ENCODE measurements at regions not wholly inside any gene's neighbourhood (a gene's known extent, or its start where the extent isn't known, plus 50 kb on each side); places are given as distances from the start of the nearest gene placed in this dataset.

DNA sequence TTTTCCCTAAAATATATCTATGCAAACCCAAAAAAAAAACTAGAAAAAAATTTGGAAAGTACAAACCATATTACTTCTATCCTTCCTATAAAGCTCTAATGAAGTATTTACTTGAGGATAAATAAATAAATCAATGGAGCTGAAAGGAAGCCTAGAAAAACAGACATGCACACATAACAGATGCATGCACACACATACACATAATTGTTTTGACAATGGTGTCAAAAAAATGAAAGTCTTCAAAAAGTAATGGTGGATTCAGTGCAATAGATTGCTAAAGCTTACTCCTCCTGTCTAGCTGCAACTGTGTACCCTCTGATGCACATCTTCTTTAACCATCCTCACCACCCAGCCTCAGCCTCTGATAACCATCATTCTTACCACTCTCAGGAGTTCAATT, 521.9 kb upstream of the RGS18 start:
- TF ChIP-seq, protein P1, sequence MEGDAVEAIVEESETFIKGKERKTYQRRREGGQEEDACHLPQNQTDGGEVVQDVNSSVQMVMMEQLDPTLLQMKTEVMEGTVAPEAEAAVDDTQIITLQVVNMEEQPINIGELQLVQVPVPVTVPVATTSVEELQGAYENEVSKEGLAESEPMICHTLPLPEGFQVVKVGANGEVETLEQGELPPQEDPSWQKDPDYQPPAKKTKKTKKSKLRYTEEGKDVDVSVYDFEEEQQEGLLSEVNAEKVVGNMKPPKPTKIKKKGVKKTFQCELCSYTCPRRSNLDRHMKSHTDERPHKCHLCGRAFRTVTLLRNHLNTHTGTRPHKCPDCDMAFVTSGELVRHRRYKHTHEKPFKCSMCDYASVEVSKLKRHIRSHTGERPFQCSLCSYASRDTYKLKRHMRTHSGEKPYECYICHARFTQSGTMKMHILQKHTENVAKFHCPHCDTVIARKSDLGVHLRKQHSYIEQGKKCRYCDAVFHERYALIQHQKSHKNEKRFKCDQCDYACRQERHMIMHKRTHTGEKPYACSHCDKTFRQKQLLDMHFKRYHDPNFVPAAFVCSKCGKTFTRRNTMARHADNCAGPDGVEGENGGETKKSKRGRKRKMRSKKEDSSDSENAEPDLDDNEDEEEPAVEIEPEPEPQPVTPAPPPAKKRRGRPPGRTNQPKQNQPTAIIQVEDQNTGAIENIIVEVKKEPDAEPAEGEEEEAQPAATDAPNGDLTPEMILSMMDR (IDR thresholded peaks at IDR 0.05), result no peak
- TF ChIP-seq POLR2A (IDR thresholded peaks at IDR 0.05) (no peak), EP300 (IDR thresholded peaks at IDR 0.05) (no peak)
